ENCODE measurements at regions not wholly inside any gene's neighbourhood (a gene's known extent, or its start where the extent isn't known, plus 50 kb on each side); places are given as distances from the start of the nearest gene placed in this dataset.

DNA sequence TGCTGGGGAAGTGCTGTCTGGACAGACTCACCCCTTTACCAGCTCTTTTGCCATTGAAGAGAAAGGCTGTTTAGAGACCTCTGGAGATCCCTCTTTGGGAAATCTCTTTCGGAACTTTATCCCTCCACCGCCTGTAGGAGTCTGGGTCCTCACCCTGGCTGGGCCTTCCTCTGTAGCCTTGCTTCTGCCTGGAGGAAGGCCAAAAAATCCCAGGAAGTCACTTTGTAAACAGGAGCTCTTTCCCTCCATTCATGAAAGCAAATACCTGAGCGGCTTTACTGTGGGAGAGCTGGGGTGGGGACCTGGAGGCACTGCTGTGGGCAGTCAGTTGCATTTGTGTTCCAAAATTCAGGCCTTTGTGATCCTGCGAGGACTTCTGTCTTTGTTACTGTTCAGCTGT is 126.2 kb downstream of the KLF6 start:
- TF ChIP-seq JUND (IDR thresholded peaks at IDR 0.05) (no peak), SIN3A (IDR thresholded peaks at IDR 0.05; ENCODE audit: borderline replicate concordance, low read depth, low read length) (no peak), MXI1 (IDR thresholded peaks at IDR 0.05; ENCODE audit: low read depth, low read length) (no peak), YY1 (IDR thresholded peaks at IDR 0.05; ENCODE audit: low read depth) (no peak), RXRA (IDR thresholded peaks at IDR 0.05; ENCODE audit: borderline replicate concordance, low read depth) (no peak), RFX5 (IDR thresholded peaks at IDR 0.05; ENCODE audit: low read length) (no peak), MEF2A (IDR thresholded peaks at IDR 0.05; ENCODE audit: borderline replicate concordance, low read depth) (no peak), GABPA (IDR thresholded peaks at IDR 0.05; ENCODE audit: low read depth) (no peak), CHD2 (IDR thresholded peaks at IDR 0.05; ENCODE audit: low read length, partially characterized antibody) (no peak), RAD21 (IDR thresholded peaks at IDR 0.05; ENCODE audit: low read length) (no peak), FOSL2 (IDR thresholded peaks at IDR 0.05; ENCODE audit: borderline replicate concordance, low read depth) (no peak), FOXJ3 (CRISPR knock-in tag; IDR thresholded peaks at IDR 0.05) (no peak), NRF1 (IDR thresholded peaks at IDR 0.05; ENCODE audit: low read depth, low read length) (no peak), TEAD4 (IDR thresholded peaks at IDR 0.05; ENCODE audit: borderline replicate concordance, insufficient read depth) (no peak)
- TF ChIP-seq, protein P1, sequence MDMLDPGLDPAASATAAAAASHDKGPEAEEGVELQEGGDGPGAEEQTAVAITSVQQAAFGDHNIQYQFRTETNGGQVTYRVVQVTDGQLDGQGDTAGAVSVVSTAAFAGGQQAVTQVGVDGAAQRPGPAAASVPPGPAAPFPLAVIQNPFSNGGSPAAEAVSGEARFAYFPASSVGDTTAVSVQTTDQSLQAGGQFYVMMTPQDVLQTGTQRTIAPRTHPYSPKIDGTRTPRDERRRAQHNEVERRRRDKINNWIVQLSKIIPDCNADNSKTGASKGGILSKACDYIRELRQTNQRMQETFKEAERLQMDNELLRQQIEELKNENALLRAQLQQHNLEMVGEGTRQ (IDR thresholded peaks at IDR 0.05; ENCODE audit: borderline replicate concordance, low read depth, low read length): no peak
- TF ChIP-seq, protein P2, sequence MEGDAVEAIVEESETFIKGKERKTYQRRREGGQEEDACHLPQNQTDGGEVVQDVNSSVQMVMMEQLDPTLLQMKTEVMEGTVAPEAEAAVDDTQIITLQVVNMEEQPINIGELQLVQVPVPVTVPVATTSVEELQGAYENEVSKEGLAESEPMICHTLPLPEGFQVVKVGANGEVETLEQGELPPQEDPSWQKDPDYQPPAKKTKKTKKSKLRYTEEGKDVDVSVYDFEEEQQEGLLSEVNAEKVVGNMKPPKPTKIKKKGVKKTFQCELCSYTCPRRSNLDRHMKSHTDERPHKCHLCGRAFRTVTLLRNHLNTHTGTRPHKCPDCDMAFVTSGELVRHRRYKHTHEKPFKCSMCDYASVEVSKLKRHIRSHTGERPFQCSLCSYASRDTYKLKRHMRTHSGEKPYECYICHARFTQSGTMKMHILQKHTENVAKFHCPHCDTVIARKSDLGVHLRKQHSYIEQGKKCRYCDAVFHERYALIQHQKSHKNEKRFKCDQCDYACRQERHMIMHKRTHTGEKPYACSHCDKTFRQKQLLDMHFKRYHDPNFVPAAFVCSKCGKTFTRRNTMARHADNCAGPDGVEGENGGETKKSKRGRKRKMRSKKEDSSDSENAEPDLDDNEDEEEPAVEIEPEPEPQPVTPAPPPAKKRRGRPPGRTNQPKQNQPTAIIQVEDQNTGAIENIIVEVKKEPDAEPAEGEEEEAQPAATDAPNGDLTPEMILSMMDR (IDR thresholded peaks at IDR 0.05): no peak
- TF ChIP-seq, protein P3, sequence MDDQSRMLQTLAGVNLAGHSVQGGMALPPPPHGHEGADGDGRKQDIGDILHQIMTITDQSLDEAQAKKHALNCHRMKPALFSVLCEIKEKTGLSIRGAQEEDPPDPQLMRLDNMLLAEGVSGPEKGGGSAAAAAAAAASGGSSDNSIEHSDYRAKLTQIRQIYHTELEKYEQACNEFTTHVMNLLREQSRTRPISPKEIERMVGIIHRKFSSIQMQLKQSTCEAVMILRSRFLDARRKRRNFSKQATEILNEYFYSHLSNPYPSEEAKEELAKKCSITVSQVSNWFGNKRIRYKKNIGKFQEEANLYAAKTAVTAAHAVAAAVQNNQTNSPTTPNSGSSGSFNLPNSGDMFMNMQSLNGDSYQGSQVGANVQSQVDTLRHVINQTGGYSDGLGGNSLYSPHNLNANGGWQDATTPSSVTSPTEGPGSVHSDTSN (IDR thresholded peaks at IDR 0.05): no peak
- TF ChIP-seq, protein P4, sequence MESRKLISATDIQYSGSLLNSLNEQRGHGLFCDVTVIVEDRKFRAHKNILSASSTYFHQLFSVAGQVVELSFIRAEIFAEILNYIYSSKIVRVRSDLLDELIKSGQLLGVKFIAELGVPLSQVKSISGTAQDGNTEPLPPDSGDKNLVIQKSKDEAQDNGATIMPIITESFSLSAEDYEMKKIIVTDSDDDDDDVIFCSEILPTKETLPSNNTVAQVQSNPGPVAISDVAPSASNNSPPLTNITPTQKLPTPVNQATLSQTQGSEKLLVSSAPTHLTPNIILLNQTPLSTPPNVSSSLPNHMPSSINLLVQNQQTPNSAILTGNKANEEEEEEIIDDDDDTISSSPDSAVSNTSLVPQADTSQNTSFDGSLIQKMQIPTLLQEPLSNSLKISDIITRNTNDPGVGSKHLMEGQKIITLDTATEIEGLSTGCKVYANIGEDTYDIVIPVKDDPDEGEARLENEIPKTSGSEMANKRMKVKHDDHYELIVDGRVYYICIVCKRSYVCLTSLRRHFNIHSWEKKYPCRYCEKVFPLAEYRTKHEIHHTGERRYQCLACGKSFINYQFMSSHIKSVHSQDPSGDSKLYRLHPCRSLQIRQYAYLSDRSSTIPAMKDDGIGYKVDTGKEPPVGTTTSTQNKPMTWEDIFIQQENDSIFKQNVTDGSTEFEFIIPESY (IDR thresholded peaks at IDR 0.05; ENCODE audit: borderline replicate concordance, low read depth): no peak
- TF ChIP-seq, protein P5, sequence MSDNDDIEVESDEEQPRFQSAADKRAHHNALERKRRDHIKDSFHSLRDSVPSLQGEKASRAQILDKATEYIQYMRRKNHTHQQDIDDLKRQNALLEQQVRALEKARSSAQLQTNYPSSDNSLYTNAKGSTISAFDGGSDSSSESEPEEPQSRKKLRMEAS (IDR thresholded peaks at IDR 0.05; ENCODE audit: low read depth): no peak
- CTCF ChIA-PET: no interaction called here

More for the DNA sequence above, 126.2 kb downstream of the KLF6 start:
- H3K79me2 ChIP-seq (ENCODE audit: insufficient read depth): no peaks in the 10 kb centered on the region
- no peak for DNase-seq
- H2AFZ ChIP-seq (ENCODE audit: low read depth): no peak overlapping the region
- no peak overlapping the region for H3K27ac ChIP-seq (ENCODE audit: low read depth in 2 of 2, low read length in 1 of 2)
- WGBS (ENCODE audit: low lambda C conversion rate): 64% methylated on average over 4 of the region's 4 CpGs
- POLR2A ChIA-PET: no interaction called here
- H3K4me3 ChIP-seq (ENCODE audit: low read depth in 2 of 2, low read length in 1 of 2): no peak overlapping the region
- no peak overlapping the region for H3K4me2 ChIP-seq
- no peaks in the 10 kb centered on the region for H3K9me3 ChIP-seq
- peaks cover 0 to 9% of the 10 kb centered on the region in 2 experiments; a peak in 2 of 4 replicates for H3K4me1 ChIP-seq (ENCODE audit: control insufficient read depth in 1 of 2, insufficient read depth in 2 of 2, low read depth in 1 of 2, low read length in 1 of 2)
- no peaks in the 10 kb centered on the region for H4K20me1 ChIP-seq (ENCODE audit: insufficient read depth)
- no peaks in the 10 kb centered on the region for H3K27me3 ChIP-seq (ENCODE audit: insufficient read depth)
- H3F3A ChIP-seq (replicated peaks; ENCODE audit: insufficient read depth): peaks cover 11% of the 10 kb centered on the region
- no peaks in the 10 kb centered on the region for H3K9me2 ChIP-seq
- H3K36me3 ChIP-seq (replicated peaks in 1 of 2; ENCODE audit: control insufficient read depth in 1 of 2, insufficient read depth in 2 of 2, low read length in 1 of 2): no peaks in the 10 kb centered on the region
- H3K9ac ChIP-seq: no peak overlapping the region

Measured in SK-N-SH (cell line).